Activated CD8-positive, alpha-beta T cell treated with anti-CD3 and anti-CD28 coated beads for 36 hours (primary cell): ENCODE measurements at regions not wholly inside any gene's neighbourhood (a gene's known extent, or its start where the extent isn't known, plus 50 kb on each side); places are given as distances from the start of the nearest gene placed in this dataset.

Experiments used
- ATAC-seq: fragments of 200-7000 bp; cut with Tn5 transposase; one replicate; pipeline ENCODE4 v1.10.0; 2021; ENCODE audit warnings: mild to moderate bottlenecking, moderate library complexity
- CTCF ChIA-PET: fragments of 350-600 bp; sonication (Branson Sonifier 250); formaldehyde crosslinking; loops from one replicate; lab custom pipeline; 2021; ENCODE audit warnings: antibody characterized with exemption; lab: Charles Lee
- POLR2A ChIA-PET: fragments of 350-600 bp; sonication (Branson Sonifier 250); formaldehyde crosslinking; loops from one replicate; lab custom pipeline; 2021; ENCODE audit warnings: antibody characterized with exemption; lab: Charles Lee
- DNase-seq: peaks from one replicate; pipeline ENCODE4 v3.0.0-alpha.2; 2020
- H3K27ac Mint-ChIP-seq: one replicate; pipeline ENCODE4 v1.8.0; 2021; ENCODE audit warnings: mild to moderate bottlenecking, mixed read lengths
- H3K27me3 Mint-ChIP-seq: one replicate; pipeline ENCODE4 v1.8.0; 2021; ENCODE audit warnings: mixed read lengths
- H3K36me3 Mint-ChIP-seq: one replicate; pipeline ENCODE4 v1.8.0; 2021; ENCODE audit warnings: low read depth, mixed read lengths
- H3K4me1 Mint-ChIP-seq: one replicate; pipeline ENCODE4 v1.8.0; 2021; ENCODE audit warnings: low read depth, mixed read lengths
- H3K4me3 Mint-ChIP-seq: one replicate; pipeline ENCODE4 v1.8.0; 2021; ENCODE audit warnings: mild to moderate bottlenecking, moderate library complexity, mixed read lengths
- H3K9me3 Mint-ChIP-seq: one replicate; pipeline ENCODE4 v1.8.0; 2021; ENCODE audit warnings: mixed read lengths
- CTCF ChIP-seq: fragments of 200-600 bp; IDR thresholded peaks from one replicate; pipeline ENCODE4 v1.8.0; 2022; ENCODE audit warnings: antibody characterized with exemption, mild to moderate bottlenecking
- intact Hi-C: fragments of 100-400 bp; cut with micrococcal nuclease; formaldehyde crosslinking; loops from one replicate; pipeline ENCODE4 v1.10.0; 2022

- no peak overlapping the region for H3K27ac Mint-ChIP-seq
- ATAC-seq: no peak
- H3K27me3 Mint-ChIP-seq: no peaks in the 10 kb centered on the region
- no peaks in the 10 kb centered on the region for H3K9me3 Mint-ChIP-seq
- intact Hi-C loops: no loop called here
- H3K4me3 Mint-ChIP-seq: no peak overlapping the region
- DNase-seq: no peak
- H3K36me3 Mint-ChIP-seq: no peaks in the 10 kb centered on the region
- no peaks in the 10 kb centered on the region for H3K4me1 Mint-ChIP-seq
- ChIA-PET CTCF (no interaction called here), POLR2A (no interaction called here)
- no peak for TF ChIP-seq CTCF
Measured at GRCh38 chr12:111046896-111047295, 126.5 kb upstream of the MYL2 start.

- intact Hi-C loops: no loop called here
- Mint-ChIP-seq H3K9me3 (no peaks in the 10 kb centered on the region), H3K4me3 (no peak overlapping the region), H3K36me3 (no peaks in the 10 kb centered on the region), H3K4me1 (no peaks in the 10 kb centered on the region), H3K27ac (no peak overlapping the region), H3K27me3 (no peaks in the 10 kb centered on the region)
- ChIA-PET POLR2A (no interaction called here), CTCF (interaction anchor here (1.1 kb wide), 1 partner anchor 254 kb away, joined by 5 read pairs; no protein-coding TSS in a partner anchor)
- ATAC-seq (no peak), DNase-seq (no peak)
- TF ChIP-seq CTCF: no peak
Measured at GRCh38 chr12:111045941-111046340, 125.6 kb upstream of the MYL2 start.

GRCh38 chr12:111041091-111041490, 120.7 kb upstream of the MYL2 start:
- TF ChIP-seq CTCF: no peak
- ChIA-PET POLR2A (interaction anchor here (0.6 kb wide), 1 partner anchor 586 kb away, joined by 3 read pairs; no protein-coding TSS in a partner anchor), CTCF (no interaction called here)
- no peaks in the 10 kb centered on the region for H3K36me3 Mint-ChIP-seq
- no peak for ATAC-seq
- peaks cover 4% of the 10 kb centered on the region for H3K4me1 Mint-ChIP-seq
- intact Hi-C loops: no loop called here
- no peak for DNase-seq
- peaks cover 25% of the 10 kb centered on the region for H3K27me3 Mint-ChIP-seq
- H3K9me3 Mint-ChIP-seq: no peaks in the 10 kb centered on the region
- H3K4me3 Mint-ChIP-seq: no peak overlapping the region
- no peak overlapping the region for H3K27ac Mint-ChIP-seq

- no peak for ATAC-seq
- no peaks in the 10 kb centered on the region for H3K36me3 Mint-ChIP-seq
- H3K4me3 Mint-ChIP-seq: no peak overlapping the region
- ChIA-PET CTCF (no interaction called here), POLR2A (interaction anchor here (0.6 kb wide), 1 partner anchor 586 kb away, joined by 3 read pairs; no protein-coding TSS in a partner anchor)
- intact Hi-C loops: no loop called here
- H3K9me3 Mint-ChIP-seq: no peaks in the 10 kb centered on the region
- no peak for TF ChIP-seq CTCF
- H3K27ac Mint-ChIP-seq: no peak overlapping the region
- peaks cover 8% of the 10 kb centered on the region for H3K4me1 Mint-ChIP-seq
- peaks cover 29% of the 10 kb centered on the region for H3K27me3 Mint-ChIP-seq
- DNase-seq: no peak
Measured at GRCh38 chr12:111040690-111041089, 120.3 kb upstream of the MYL2 start.

- Mint-ChIP-seq H3K9me3 (no peaks in the 10 kb centered on the region), H3K36me3 (no peaks in the 10 kb centered on the region), H3K4me3 (no peak overlapping the region), H3K27ac (no peak overlapping the region), H3K27me3 (peaks cover 38% of the 10 kb centered on the region), H3K4me1 (peaks cover 16% of the 10 kb centered on the region)
- POLR2A ChIA-PET: no interaction called here
- CTCF ChIA-PET: no interaction called here
- ATAC-seq (no peak), DNase-seq (no peak)
- no peak for TF ChIP-seq CTCF
- intact Hi-C loops: no loop called here
Measured at GRCh38 chr12:111038941-111039340, 118.6 kb upstream of the MYL2 start.
